IMR-90 (cell line): ENCODE measurements at regions not wholly inside any gene's neighbourhood (a gene's known extent, or its start where the extent isn't known, plus 50 kb on each side); places are given as distances from the start of the nearest gene placed in this dataset.

Experiments used
- ATAC-seq: fragments of 200-7000 bp; cut with Tn5 transposase; 2 replicates; pipeline ENCODE4 v1.9.1; 2020; ENCODE audit warnings: low read depth, mild to moderate bottlenecking, moderate library complexity
- BruUV-seq: library from RNA; stranded (reverse); fragments of 400-500 nt; replicated peaks from 2 replicates; lab custom pipeline; 2021; lab: Mats Ljungman, UMichigan
- CTCF ChIA-PET: fragments of 300-600 bp; formaldehyde crosslinking; extraction: SDS; loops from one replicate; lab custom pipeline; 2021; ENCODE audit warnings: antibody characterized with exemption; lab: Yijun Ruan, JAX
- POLR2A ChIA-PET: fragments of 300-600 bp; sonication (Branson Sonifier 250); formaldehyde crosslinking; loops from one replicate; lab custom pipeline; 2022; ENCODE audit warnings: antibody characterized with exemption; ENCODE audit not compliant: unreplicated experiment; lab: Charles Lee
- DNase-seq: peaks from one replicate; pipeline ENCODE4 v3.0.0; 2013
- H2AFZ ChIP-seq: replicated peaks from 2 replicates; pipeline ENCODE3; 2013; ENCODE audit warnings: low read length, mild to moderate bottlenecking; ENCODE audit not compliant: poor library complexity
- H2AK5ac ChIP-seq: 2 replicates; pipeline ENCODE4 v1.6.1; 2013; ENCODE audit warnings: low read depth, low read length, inconsistent platforms
- H2AK9ac ChIP-seq: replicated peaks from 2 replicates; pipeline ENCODE3; 2013; ENCODE audit warnings: mild to moderate bottlenecking, low read depth, low read length, moderate library complexity; ENCODE audit not compliant: poor library complexity
- H2BK120ac ChIP-seq: 2 replicates; pipeline ENCODE4 v1.6.1; 2013; ENCODE audit warnings: low read depth, low read length, inconsistent platforms
- H2BK15ac ChIP-seq: 3 replicates; pipeline ENCODE4 v1.6.1; 2013; ENCODE audit warnings: low read depth, low read length, inconsistent platforms
- H2BK20ac ChIP-seq: 2 replicates; pipeline ENCODE4 v1.6.1; 2013; ENCODE audit warnings: low read depth, mild to moderate bottlenecking, inconsistent platforms, low read length, moderate library complexity
- H2BK5ac ChIP-seq: 2 replicates; pipeline ENCODE4 v1.6.1; 2013; ENCODE audit warnings: mild to moderate bottlenecking, low read depth, low read length, inconsistent platforms; ENCODE audit not compliant: poor library complexity, severe bottlenecking
- H3K14ac ChIP-seq: replicated peaks from 2 replicates; pipeline ENCODE4 v1.6.1; 2013; ENCODE audit warnings: low read depth, low read length, inconsistent platforms
- H3K18ac ChIP-seq: 2 replicates; pipeline ENCODE4 v1.6.1; 2013; ENCODE audit warnings: low read depth, low read length, control low read depth
- H3K23ac ChIP-seq: 2 replicates; pipeline ENCODE4 v1.6.1; 2013; ENCODE audit warnings: low read depth, low read length, inconsistent platforms
- H3K27ac ChIP-seq: 2 replicates; pipeline ENCODE4 v1.5.1; 2013; ENCODE audit warnings: mild to moderate bottlenecking, control low read depth, low read length; ENCODE audit not compliant: insufficient read depth
- H3K27me3 ChIP-seq: 2 replicates; pipeline ENCODE4 v1.6.1; 2013; ENCODE audit warnings: low read length; ENCODE audit not compliant: control insufficient read depth, insufficient read depth
- H3K36me3 ChIP-seq: 2 replicates; pipeline ENCODE4 v1.6.1; 2013; ENCODE audit warnings: low read length, mixed read lengths; ENCODE audit not compliant: control insufficient read depth, insufficient read depth
- H3K4ac ChIP-seq: 2 replicates; pipeline ENCODE4 v1.6.1; 2013; ENCODE audit warnings: low read depth, low read length, inconsistent platforms
- H3K4me1 ChIP-seq: 2 replicates; pipeline ENCODE4 v1.6.1; 2013; ENCODE audit warnings: low read length, mixed read lengths; ENCODE audit not compliant: control insufficient read depth, insufficient read depth
- H3K4me2 ChIP-seq: 2 replicates; pipeline ENCODE4 v1.6.1; 2013; ENCODE audit warnings: low read depth, mild to moderate bottlenecking, control low read depth, low read length, moderate library complexity
- H3K4me3 ChIP-seq: 2 replicates; pipeline ENCODE4 v1.5.1; 2013; ENCODE audit warnings: low read depth, mild to moderate bottlenecking, control low read depth, low read length, moderate library complexity; ENCODE audit not compliant: insufficient read depth
- H3K56ac ChIP-seq: 2 replicates; pipeline ENCODE4 v1.6.1; 2013; ENCODE audit warnings: low read length, inconsistent platforms; ENCODE audit not compliant: insufficient read depth; ENCODE audit errors: extremely low read depth
- H3K79me1 ChIP-seq, 2 experiments: 2 replicates each; pipeline ENCODE4 v1.6.1; 2013; ENCODE audit warnings: low read length in 2 of 2, inconsistent platforms in 1 of 2, low read depth in 1 of 2
- H3K9ac ChIP-seq: 2 replicates; pipeline ENCODE4 v1.6.1; 2013; ENCODE audit warnings: low read depth, low read length, control low read depth
- H3K9me1 ChIP-seq: 2 replicates; pipeline ENCODE4 v1.6.1; 2013; ENCODE audit warnings: low read length, inconsistent platforms; ENCODE audit not compliant: insufficient read depth
- H3K9me3 ChIP-seq: 2 replicates; pipeline ENCODE4 v1.6.1; 2013; ENCODE audit warnings: low read length; ENCODE audit not compliant: control insufficient read depth, insufficient read depth
- H4K20me1 ChIP-seq: 2 replicates; pipeline ENCODE4 v1.6.1; 2013; ENCODE audit warnings: low read length, inconsistent platforms; ENCODE audit not compliant: insufficient read depth
- H4K5ac ChIP-seq: 2 replicates; pipeline ENCODE4 v1.6.1; 2013; ENCODE audit warnings: mild to moderate bottlenecking, low read depth, low read length, control low read depth
- H4K8ac ChIP-seq, 2 experiments: 2 replicates each; pipeline ENCODE4 v1.6.1; 2013; ENCODE audit warnings: low read depth in 2 of 2, low read length in 2 of 2, control low read depth in 1 of 2, inconsistent platforms in 1 of 2
- H4K91ac ChIP-seq: 2 replicates; pipeline ENCODE4 v1.6.1; 2013; ENCODE audit warnings: low read depth, low read length, inconsistent platforms; ENCODE audit not compliant: insufficient read depth
- BHLHE40 ChIP-seq: fragments of 150-350 bp; IDR thresholded peaks from 2 replicates; pipeline ENCODE4 v1.6.1; 2016; ENCODE audit warnings: mild to moderate bottlenecking, low read depth, low read length
- CEBPB ChIP-seq: IDR thresholded peaks from 2 replicates; pipeline ENCODE4 v1.6.1; 2012; ENCODE audit warnings: low read depth, low read length, improper control_type of control experiment
- CHD1 ChIP-seq: IDR thresholded peaks from 2 replicates; pipeline ENCODE4 v1.6.1; 2012; ENCODE audit warnings: low read depth, low read length, improper control_type of control experiment
- ELK1 ChIP-seq: fragments of 150-350 bp; IDR thresholded peaks from 2 replicates; pipeline ENCODE4 v1.6.1; 2016; ENCODE audit warnings: low read depth, mild to moderate bottlenecking, low read length, moderate library complexity, borderline replicate concordance
- MAFK ChIP-seq: IDR thresholded peaks from 2 replicates; pipeline ENCODE4 v1.6.1; 2012; ENCODE audit warnings: low read depth, low read length, improper control_type of control experiment
- MAZ ChIP-seq: IDR thresholded peaks from 2 replicates; pipeline ENCODE4 v1.6.1; 2012; ENCODE audit warnings: low read depth, mild to moderate bottlenecking, low read length, improper control_type of control experiment, moderate library complexity, borderline replicate concordance
- MXI1 ChIP-seq: IDR thresholded peaks from 2 replicates; pipeline ENCODE4 v1.6.1; 2012; ENCODE audit warnings: low read depth, mild to moderate bottlenecking, low read length, moderate library complexity, borderline replicate concordance
- NFE2L2 ChIP-seq: fragments of 150-350 bp; IDR thresholded peaks from 2 replicates; pipeline ENCODE4 v1.6.1; 2016; ENCODE audit warnings: low read depth, mild to moderate bottlenecking, low read length
- POLR2A ChIP-seq: IDR thresholded peaks from 2 replicates; pipeline ENCODE4 v1.6.1; 2012; ENCODE audit warnings: mild to moderate bottlenecking, low read depth, low read length
- RAD21 ChIP-seq: IDR thresholded peaks from 2 replicates; pipeline ENCODE4 v1.6.1; 2012; ENCODE audit warnings: low read length, improper control_type of control experiment
- RCOR1 ChIP-seq: IDR thresholded peaks from 2 replicates; pipeline ENCODE4 v1.6.1; 2012; ENCODE audit warnings: mild to moderate bottlenecking, low read length, improper control_type of control experiment; ENCODE audit not compliant: insufficient replicate concordance
- RFX5 ChIP-seq: IDR thresholded peaks from 2 replicates; pipeline ENCODE4 v1.8.0; 2012; ENCODE audit warnings: low read depth, mild to moderate bottlenecking, low read length, moderate library complexity
- SMC3 ChIP-seq: fragments of 150-350 bp; IDR thresholded peaks from 2 replicates; pipeline ENCODE4 v1.6.1; 2016; ENCODE audit warnings: low read depth, mild to moderate bottlenecking, antibody characterized with exemption, low read length, moderate library complexity
- WGBS, 2 experiments: methylation state at CpG; one replicate each; pipeline versions ENCODE4 v1.1.5 to v1.1.7; 2013; ENCODE audit warnings: missing lambda C conversion rate in 2 of 2; ENCODE audit not compliant: insufficient read length in 1 of 2; ENCODE audit errors: extremely low coverage in 2 of 2; 5-methylcytosine and 5-hydroxymethylcytosine counted together
- dilution Hi-C: fragments of 300-500 bp; cut with HindIII; formaldehyde crosslinking; loops from one replicate; pipeline ENCODE4 v1.14.3; 2018; ENCODE audit warnings: low sequenced_read_pairs; ENCODE audit not compliant: unreplicated experiment
- in situ Hi-C: fragments of 300-500 bp; cut with MboI; formaldehyde crosslinking; loops from 3 replicates; pipeline ENCODE4 v1.14.3; 2019; ENCODE audit warnings: low sequenced_read_pairs, inconsistent platforms, mixed read lengths
- intact Hi-C: fragments of 100-400 bp; cut with micrococcal nuclease; formaldehyde crosslinking; loops from 2 replicates; pipeline ENCODE4 v1.10.0; 2022
- TF ChIP-seq, protein P1 (sequence below): fragments of 150-350 bp; IDR thresholded peaks from 2 replicates; pipeline ENCODE4 v1.6.1; 2017; ENCODE audit warnings: mild to moderate bottlenecking, antibody characterized with exemption, low read length, low read depth

GRCh38 chr5:147036691-147037245 is 158.2 kb upstream of the PPP2R2B start:
- no peak overlapping the region for H3K23ac ChIP-seq
- no peak overlapping the region for H4K8ac ChIP-seq
- POLR2A ChIA-PET, result no interaction called here
- H2AK5ac ChIP-seq, result no peak overlapping the region
- in situ Hi-C loops, result no loop called here
- H3K27me3 ChIP-seq, result no peaks in the 10 kb centered on the region
- no peak for DNase-seq
- no peaks in the 10 kb centered on the region for H3K4me1 ChIP-seq
- H2BK15ac ChIP-seq, result no peak overlapping the region
- dilution Hi-C loops, result no loop called here
- no peak for ATAC-seq
- no peak overlapping the region for H4K91ac ChIP-seq
- H3K27ac ChIP-seq, result no peak overlapping the region
- H3K9me1 ChIP-seq, result no peaks in the 10 kb centered on the region
- no peak overlapping the region for H3K4me2 ChIP-seq
- no peak overlapping the region for H3K14ac ChIP-seq
- no peak overlapping the region for H2AK9ac ChIP-seq
- H3K79me1 ChIP-seq, result no peaks in the 10 kb centered on the region
- no peaks in the 10 kb centered on the region for H3K9me3 ChIP-seq
- H3K36me3 ChIP-seq, result no peaks in the 10 kb centered on the region
- H3K56ac ChIP-seq, result no peak overlapping the region
- no peak overlapping the region for H4K5ac ChIP-seq
- H2BK20ac ChIP-seq, result no peak overlapping the region
- no peaks in the 10 kb centered on the region for H4K20me1 ChIP-seq
- no peak overlapping the region for H2BK5ac ChIP-seq
- H2BK120ac ChIP-seq, result no peak overlapping the region
- no peak overlapping the region for H3K4me3 ChIP-seq
- no peak overlapping the region for H3K9ac ChIP-seq
- H3K4ac ChIP-seq, result no peak overlapping the region
- no TSS peak for BruUV-seq
- CTCF ChIA-PET, result no interaction called here
- H2AFZ ChIP-seq, result no peak overlapping the region
- H3K18ac ChIP-seq, result no peak overlapping the region
- intact Hi-C loops, result no loop called here
- TF ChIP-seq RFX5, result no peak
- no peak for TF ChIP-seq CHD1
- no peak for TF ChIP-seq MAZ
- TF ChIP-seq, protein P1, sequence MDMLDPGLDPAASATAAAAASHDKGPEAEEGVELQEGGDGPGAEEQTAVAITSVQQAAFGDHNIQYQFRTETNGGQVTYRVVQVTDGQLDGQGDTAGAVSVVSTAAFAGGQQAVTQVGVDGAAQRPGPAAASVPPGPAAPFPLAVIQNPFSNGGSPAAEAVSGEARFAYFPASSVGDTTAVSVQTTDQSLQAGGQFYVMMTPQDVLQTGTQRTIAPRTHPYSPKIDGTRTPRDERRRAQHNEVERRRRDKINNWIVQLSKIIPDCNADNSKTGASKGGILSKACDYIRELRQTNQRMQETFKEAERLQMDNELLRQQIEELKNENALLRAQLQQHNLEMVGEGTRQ, result no peak
- no peak for TF ChIP-seq MXI1
- no peak for TF ChIP-seq RAD21
- TF ChIP-seq BHLHE40, result no peak
- TF ChIP-seq POLR2A, result no peak
- TF ChIP-seq CEBPB, result no peak
- no peak for TF ChIP-seq ELK1
- no peak for TF ChIP-seq SMC3
- no peak for TF ChIP-seq RCOR1
- TF ChIP-seq MAFK, result no peak
- TF ChIP-seq NFE2L2, result no peak
- WGBS, 2 experiments, result no CpG with 5 or more reads among the region's 4 CpGs
